ENCODE measurements at regions not wholly inside any gene's neighbourhood (a gene's known extent, or its start where the extent isn't known, plus 50 kb on each side); places are given as distances from the start of the nearest gene placed in this dataset.
A peak's percentile ranks its signal among the peaks of the same experiment; 100 is the strongest.

GRCh38 chr5:155943516-155944407 is 383.2 kb upstream of the SGCD start:
- TF ChIP-seq CTCF (IDR thresholded peaks at IDR 0.05; ENCODE audit: insufficient read depth, low read depth, low read length) (peak; percentile 72), EZH2 (IDR thresholded peaks at IDR 0.05; ENCODE audit: insufficient read depth, low read length) (no peak)

Measured in astrocyte (in vitro differentiated cells and primary cell).